Aorta (tissue), 5 donors: ENCODE measurements at regions not wholly inside any gene's neighbourhood (a gene's known extent, or its start where the extent isn't known, plus 50 kb on each side); places are given as distances from the start of the nearest gene placed in this dataset.

ENCODE experiments used
- ATAC-seq: fragments of 200-7000 bp; cut with Tn5 transposase; one replicate; pipeline ENCODE4 v1.9.1; 2022; ENCODE audit warnings: moderate library complexity; ENCODE audit not compliant: low FRiP score
- DNase-seq, 2 donors: peaks; one replicate each; pipeline ENCODE4 v3.0.0-alpha.2; 2020
- H3K27ac ChIP-seq, 2 donors: one replicate each; pipeline ENCODE4 v1.5.1; 2013; ENCODE audit warnings: low read length in 2 of 2, mild to moderate bottlenecking in 2 of 2, moderate library complexity in 2 of 2, control low read depth in 1 of 2, inconsistent platforms in 1 of 2, low read depth in 1 of 2
- H3K27me3 ChIP-seq, 2 donors: one replicate each; pipeline ENCODE4 v1.6.1; 2013; ENCODE audit warnings: control low read depth in 1 of 2, low read length in 1 of 2, mild to moderate bottlenecking in 1 of 2, moderate library complexity in 1 of 2; ENCODE audit not compliant: insufficient read depth in 2 of 2, control insufficient read depth in 1 of 2
- H3K36me3 ChIP-seq, 2 donors: one replicate each; pipeline ENCODE4 v1.6.1; 2013; ENCODE audit warnings: control low read depth in 1 of 2, low read length in 1 of 2, mild to moderate bottlenecking in 1 of 2; ENCODE audit not compliant: insufficient read depth in 2 of 2, control insufficient read depth in 1 of 2
- H3K4me1 ChIP-seq, 2 donors: one replicate each; pipeline ENCODE4 v1.6.1; 2013; ENCODE audit warnings: low read length in 2 of 2, control low read depth in 1 of 2, mild to moderate bottlenecking in 1 of 2, moderate library complexity in 1 of 2; ENCODE audit not compliant: insufficient read depth in 2 of 2, control insufficient read depth in 1 of 2
- H3K4me3 ChIP-seq, 2 donors: one replicate each; pipeline ENCODE4 v1.5.1; 2013; ENCODE audit warnings: low read length in 2 of 2, control low read depth in 1 of 2, mild to moderate bottlenecking in 1 of 2
- H3K9me3 ChIP-seq: one replicate; pipeline ENCODE4 v1.6.1; 2013; ENCODE audit warnings: mild to moderate bottlenecking, low read length; ENCODE audit not compliant: control insufficient read depth
- WGBS, 2 donors: extraction: QIAGEN DNeasy Blood & Tissue Kit; methylation state at CpG; one replicate each; pipeline ENCODE4 v1.1.7; 2013; 5-methylcytosine and 5-hydroxymethylcytosine counted together
- intact Hi-C, 2 donors: fragments of 100-400 bp; cut with DNase I; formaldehyde crosslinking; loops; one replicate each; pipeline versions ENCODE4 v1.14.2 to v1.15.0; 2022
- donor health status: healthy with polysubstance abuse.
- donor health status: Bipolar disorder and iron deficiency.
- donor health status: DM: no; HTN: no; CAD: no.
- donor health status: DM: no; HTN: no; CAD: no.
- donor health status: DM: yes; HTN: yes; CAD: no.

- H3K27ac ChIP-seq, result no peak overlapping the region
- DNase-seq (no peak), ATAC-seq (no peak)
- WGBS, 2 donors, result 84 to 85% methylated on average over 11 of the region's 11 CpGs
- no peak overlapping the region for H3K4me3 ChIP-seq
- no peaks in the 10 kb centered on the region for H3K27me3 ChIP-seq
- intact Hi-C loops, result no loop called here
- no peaks in the 10 kb centered on the region for H3K36me3 ChIP-seq
- no peaks in the 10 kb centered on the region for H3K4me1 ChIP-seq
- H3K9me3 ChIP-seq, result no peaks in the 10 kb centered on the region
Measured at GRCh38 chr1:31498376-31499040, 77.8 kb upstream of the TINAGL1 start.

GRCh38 chr1:31501505-31501904 lies 74.8 kb upstream of the TINAGL1 start:
- no peaks in the 10 kb centered on the region for H3K9me3 ChIP-seq
- 71 to 90% methylated on average over 5 of the region's 5 CpGs for WGBS, 2 donors
- intact Hi-C loops, result no loop called here

GRCh38 chr1:31502253-31502652 lies 74.1 kb upstream of the TINAGL1 start:
- no peaks in the 10 kb centered on the region for H3K4me1 ChIP-seq
- H3K27ac ChIP-seq, result no peak overlapping the region
- H3K36me3 ChIP-seq, result no peaks in the 10 kb centered on the region
- ATAC-seq, result no peak
- DNase-seq, result no peak
- no peak overlapping the region for H3K4me3 ChIP-seq
- whole genome bisulfite sequencing, 2 donors, result 87 to 91% methylated on average over 2 of the region's 2 CpGs
- H3K9me3 ChIP-seq, result no peaks in the 10 kb centered on the region
- no peaks in the 10 kb centered on the region for H3K27me3 ChIP-seq
- intact Hi-C loops, result no loop called here

More at GRCh38 chr1:31501505-31501904, 74.8 kb upstream of the TINAGL1 start:
- no peaks in the 10 kb centered on the region for H3K27me3 ChIP-seq
- H3K36me3 ChIP-seq, result no peaks in the 10 kb centered on the region
- no peak for DNase-seq
- H3K27ac ChIP-seq, result no peak overlapping the region
- no peak for ATAC-seq
- no peaks in the 10 kb centered on the region for H3K4me1 ChIP-seq
- H3K4me3 ChIP-seq, result no peak overlapping the region

- 52 to 62% methylated on average over 11 of the region's 11 CpGs for WGBS, 2 donors
- intact Hi-C loops, result no loop called here
Measured at GRCh38 chr1:31502926-31503511, 73.3 kb upstream of the TINAGL1 start.

GRCh38 chr1:31503570-31503969 lies 72.7 kb upstream of the TINAGL1 start:
- Histone ChIP-seq H3K27me3 (no peaks in the 10 kb centered on the region), H3K4me3 (no peak overlapping the region)
- WGBS, 2 donors, result 46 to 66% methylated on average over 4 of the region's 4 CpGs

More at GRCh38 chr1:31502926-31503511, 73.3 kb upstream of the TINAGL1 start:
- Histone ChIP-seq H3K27ac (no peak overlapping the region), H3K4me3 (no peak overlapping the region), H3K9me3 (no peaks in the 10 kb centered on the region), H3K27me3 (no peaks in the 10 kb centered on the region), H3K36me3 (no peaks in the 10 kb centered on the region), H3K4me1 (no peaks in the 10 kb centered on the region)
- DNase-seq, result no peak
- no peak for ATAC-seq

GRCh38 chr1:31504001-31504400 lies 72.3 kb upstream of the TINAGL1 start:
- Histone ChIP-seq H3K4me3 (no peak overlapping the region), H3K4me1 (no peaks in the 10 kb centered on the region), H3K36me3 (no peaks in the 10 kb centered on the region), H3K9me3 (no peaks in the 10 kb centered on the region), H3K27me3 (no peaks in the 10 kb centered on the region), H3K27ac (no peak overlapping the region)
- 66 to 70% methylated on average over 8 of the region's 8 CpGs for WGBS, 2 donors
- ATAC-seq (no peak), DNase-seq (no peak)
- intact Hi-C loops, result no loop called here

More at GRCh38 chr1:31503570-31503969, 72.7 kb upstream of the TINAGL1 start:
- Histone ChIP-seq H3K9me3 (no peaks in the 10 kb centered on the region), H3K4me1 (no peaks in the 10 kb centered on the region), H3K27ac (no peak overlapping the region), H3K36me3 (no peaks in the 10 kb centered on the region)
- intact Hi-C loops, result no loop called here
- DNase-seq (no peak), ATAC-seq (no peak)

GRCh38 chr1:31505911-31506497 lies 70.3 kb upstream of the TINAGL1 start:
- Histone ChIP-seq H3K4me1 (no peaks in the 10 kb centered on the region), H3K36me3 (no peaks in the 10 kb centered on the region), H3K4me3 (no peak overlapping the region), H3K27me3 (no peaks in the 10 kb centered on the region), H3K9me3 (no peaks in the 10 kb centered on the region), H3K27ac (no peak overlapping the region)
- intact Hi-C loops, result no loop called here
- ATAC-seq (no peak), DNase-seq (no peak)
- WGBS, 2 donors, result 59% methylated on average over 13 of the region's 13 CpGs

- 82 to 83% methylated on average over 9 of the region's 9 CpGs for WGBS, 2 donors
- Histone ChIP-seq H3K4me3 (no peak overlapping the region), H3K4me1 (no peaks in the 10 kb centered on the region), H3K27me3 (no peaks in the 10 kb centered on the region), H3K36me3 (no peaks in the 10 kb centered on the region), H3K9me3 (no peaks in the 10 kb centered on the region), H3K27ac (no peak overlapping the region)
- intact Hi-C loops, result no loop called here
- no peak for ATAC-seq
- DNase-seq, result no peak
Measured at GRCh38 chr1:31507221-31507620, 69.1 kb upstream of the TINAGL1 start.
